Neuron (in vitro differentiated cells): ENCODE measurements at regions not wholly inside any gene's neighbourhood (a gene's known extent, or its start where the extent isn't known, plus 50 kb on each side); places are given as distances from the start of the nearest gene placed in this dataset.

ENCODE experiments used
- H2AFZ ChIP-seq: one replicate; pipeline ENCODE4 v1.6.1; 2013; ENCODE audit warnings: low read depth, mild to moderate bottlenecking, inconsistent platforms, low read length, moderate library complexity
- H3K27me3 ChIP-seq: one replicate; pipeline ENCODE4 v1.6.1; 2013; ENCODE audit warnings: low read length; ENCODE audit not compliant: insufficient read depth
- H3K36me3 ChIP-seq: one replicate; pipeline ENCODE4 v1.6.1; 2013; ENCODE audit warnings: low read length; ENCODE audit not compliant: insufficient read depth
- H3K4me1 ChIP-seq: one replicate; pipeline ENCODE4 v1.6.1; 2013; ENCODE audit warnings: low read length; ENCODE audit not compliant: insufficient read depth
- H3K4me3 ChIP-seq: 2 replicates; pipeline ENCODE4 v1.5.1; 2013; ENCODE audit warnings: mild to moderate bottlenecking, low read length, moderate library complexity
- H3K9me3 ChIP-seq: one replicate; pipeline ENCODE4 v1.6.1; 2013; ENCODE audit warnings: low read length

GRCh38 chr10:124306520-124306919 is 112.2 kb downstream of the OAT start:
- H3K36me3 ChIP-seq, result no peaks in the 10 kb centered on the region
- no peaks in the 10 kb centered on the region for H3K27me3 ChIP-seq
- no peaks in the 10 kb centered on the region for H3K9me3 ChIP-seq
- no peak overlapping the region for H2AFZ ChIP-seq
- no peaks in the 10 kb centered on the region for H3K4me1 ChIP-seq
- H3K4me3 ChIP-seq, result no peak overlapping the region

GRCh38 chr10:124305984-124306383 is 112.7 kb downstream of the OAT start:
- H3K27me3 ChIP-seq, result no peaks in the 10 kb centered on the region
- no peak overlapping the region for H3K4me3 ChIP-seq
- no peaks in the 10 kb centered on the region for H3K4me1 ChIP-seq
- H3K9me3 ChIP-seq, result peaks cover 2% of the 10 kb centered on the region
- H2AFZ ChIP-seq, result no peak overlapping the region
- no peaks in the 10 kb centered on the region for H3K36me3 ChIP-seq

GRCh38 chr10:124305131-124305530 is 113.6 kb downstream of the OAT start:
- Histone ChIP-seq H2AFZ (no peak overlapping the region), H3K4me3 (no peak overlapping the region), H3K9me3 (peaks cover 2% of the 10 kb centered on the region), H3K27me3 (no peaks in the 10 kb centered on the region), H3K4me1 (no peaks in the 10 kb centered on the region), H3K36me3 (no peaks in the 10 kb centered on the region)

- H3K4me3 ChIP-seq, result no peak overlapping the region
- H2AFZ ChIP-seq, result no peak overlapping the region
- H3K27me3 ChIP-seq, result no peaks in the 10 kb centered on the region
- no peaks in the 10 kb centered on the region for H3K36me3 ChIP-seq
- no peaks in the 10 kb centered on the region for H3K4me1 ChIP-seq
- peaks cover 2% of the 10 kb centered on the region for H3K9me3 ChIP-seq
Measured at GRCh38 chr10:124303662-124304418, 114.9 kb downstream of the OAT start.

GRCh38 chr10:124302951-124303505 is 115.7 kb downstream of the OAT start:
- Histone ChIP-seq H3K4me3 (no peak overlapping the region), H3K4me1 (no peaks in the 10 kb centered on the region), H3K27me3 (no peaks in the 10 kb centered on the region), H3K9me3 (peaks cover 2% of the 10 kb centered on the region), H3K36me3 (no peaks in the 10 kb centered on the region), H2AFZ (no peak overlapping the region)

- no peak overlapping the region for H2AFZ ChIP-seq
- no peaks in the 10 kb centered on the region for H3K36me3 ChIP-seq
- H3K4me1 ChIP-seq, result no peaks in the 10 kb centered on the region
- no peak overlapping the region for H3K4me3 ChIP-seq
- H3K27me3 ChIP-seq, result no peaks in the 10 kb centered on the region
- H3K9me3 ChIP-seq, result peaks cover 2% of the 10 kb centered on the region
Measured at GRCh38 chr10:124301736-124302135, 117.0 kb downstream of the OAT start.

- H3K9me3 ChIP-seq, result peaks cover 2% of the 10 kb centered on the region
- no peaks in the 10 kb centered on the region for H3K36me3 ChIP-seq
- no peaks in the 10 kb centered on the region for H3K4me1 ChIP-seq
- no peaks in the 10 kb centered on the region for H3K27me3 ChIP-seq
- no peak overlapping the region for H3K4me3 ChIP-seq
- no peak overlapping the region for H2AFZ ChIP-seq
Measured at GRCh38 chr10:124300735-124301134, 118.0 kb downstream of the OAT start.

- Histone ChIP-seq H3K9me3 (peaks cover 2% of the 10 kb centered on the region), H3K27me3 (no peaks in the 10 kb centered on the region), H3K4me3 (no peak overlapping the region), H3K36me3 (no peaks in the 10 kb centered on the region), H2AFZ (no peak overlapping the region), H3K4me1 (no peaks in the 10 kb centered on the region)
Measured at GRCh38 chr10:124300224-124300623, 118.5 kb downstream of the OAT start.

- H3K4me3 ChIP-seq, result no peak overlapping the region
- no peaks in the 10 kb centered on the region for H3K36me3 ChIP-seq
- no peaks in the 10 kb centered on the region for H3K4me1 ChIP-seq
- no peaks in the 10 kb centered on the region for H3K27me3 ChIP-seq
- peaks cover 2% of the 10 kb centered on the region for H3K9me3 ChIP-seq
- H2AFZ ChIP-seq, result no peak overlapping the region
Measured at GRCh38 chr10:124299696-124300095, 119.0 kb downstream of the OAT start.

- no peaks in the 10 kb centered on the region for H3K27me3 ChIP-seq
- no peak overlapping the region for H3K4me3 ChIP-seq
- H3K4me1 ChIP-seq, result no peaks in the 10 kb centered on the region
- H3K9me3 ChIP-seq, result peaks cover 2% of the 10 kb centered on the region
- no peaks in the 10 kb centered on the region for H3K36me3 ChIP-seq
- H2AFZ ChIP-seq, result no peak overlapping the region
Measured at GRCh38 chr10:124298891-124299290, 119.8 kb downstream of the OAT start.

- Histone ChIP-seq H3K36me3 (no peaks in the 10 kb centered on the region), H3K4me1 (no peaks in the 10 kb centered on the region), H3K27me3 (no peaks in the 10 kb centered on the region), H2AFZ (no peak overlapping the region), H3K4me3 (no peak overlapping the region), H3K9me3 (peaks cover 2% of the 10 kb centered on the region)
Measured at GRCh38 chr10:124296813-124297788, 121.6 kb downstream of the OAT start.

GRCh38 chr10:124296121-124296812 is 122.5 kb downstream of the OAT start:
- Histone ChIP-seq H3K4me1 (no peaks in the 10 kb centered on the region), H2AFZ (no peak overlapping the region), H3K9me3 (peaks cover under 1% of the 10 kb centered on the region), H3K36me3 (no peaks in the 10 kb centered on the region), H3K27me3 (no peaks in the 10 kb centered on the region), H3K4me3 (no peak overlapping the region)
